ENCODE measurements at regions not wholly inside any gene's neighbourhood (a gene's known extent, or its start where the extent isn't known, plus 50 kb on each side); places are given as distances from the start of the nearest gene placed in this dataset.

GRCh38 chr11:134628426-134628825 lies 216.4 kb upstream of the B3GAT1 start:
- TF ChIP-seq EZH2phosphoT487 (IDR thresholded peaks at IDR 0.05; ENCODE audit: low read depth) (no peak), CTCF (IDR thresholded peaks at IDR 0.05; ENCODE audit: low read depth, low read length) (no peak)
